HCT116 (cell line): ENCODE measurements at regions not wholly inside any gene's neighbourhood (a gene's known extent, or its start where the extent isn't known, plus 50 kb on each side); places are given as distances from the start of the nearest gene placed in this dataset.

Experiments
- CEBPB ChIP-seq: IDR thresholded peaks from 2 replicates; pipeline ENCODE4 v1.6.1; 2012; ENCODE audit warnings: low read depth
- EGR1 ChIP-seq: IDR thresholded peaks from 2 replicates; pipeline ENCODE4 v1.6.1; 2012; ENCODE audit warnings: low read depth
- EZH2 ChIP-seq: fragments of 200-600 bp; sonication (generic); IDR thresholded peaks from 2 replicates; pipeline ENCODE4 v1.6.1; 2017; ENCODE audit warnings: antibody characterized with exemption, mixed run types
- POLR2A ChIP-seq: IDR thresholded peaks from 2 replicates; pipeline ENCODE4 v1.7.0; 2011; ENCODE audit warnings: borderline replicate concordance; ENCODE audit not compliant: insufficient read depth, insufficient read length; ENCODE audit errors: extremely low read depth
- SP1 ChIP-seq: IDR thresholded peaks from 2 replicates; pipeline ENCODE4 v1.6.1; 2012; ENCODE audit warnings: low read depth
- TF ChIP-seq, protein P1 (sequence below), 3 experiments: fragments of 200-600 bp in 1 of 3; sonication (generic) in 1 of 3; IDR thresholded peaks in 2 of 3; conservative IDR thresholded peaks in 1 of 3; 2 replicates each; pipeline ENCODE4 v1.5.1; 2012 to 2017; ENCODE audit warnings: low read depth in 2 of 3, low read length in 2 of 3, antibody characterized with exemption in 1 of 3, borderline replicate concordance in 1 of 3, control low read depth in 1 of 3, mild to moderate bottlenecking in 1 of 3, mixed read lengths in 1 of 3, mixed run types in 1 of 3, moderate library complexity in 1 of 3; ENCODE audit not compliant: insufficient read depth in 1 of 3
- TF ChIP-seq, protein P2 (sequence below): IDR thresholded peaks from 2 replicates; pipeline ENCODE4 v1.6.1; 2011; ENCODE audit warnings: mild to moderate bottlenecking, low read length, moderate library complexity; ENCODE audit not compliant: insufficient replicate concordance; ENCODE audit errors: extremely low read depth

DNA sequence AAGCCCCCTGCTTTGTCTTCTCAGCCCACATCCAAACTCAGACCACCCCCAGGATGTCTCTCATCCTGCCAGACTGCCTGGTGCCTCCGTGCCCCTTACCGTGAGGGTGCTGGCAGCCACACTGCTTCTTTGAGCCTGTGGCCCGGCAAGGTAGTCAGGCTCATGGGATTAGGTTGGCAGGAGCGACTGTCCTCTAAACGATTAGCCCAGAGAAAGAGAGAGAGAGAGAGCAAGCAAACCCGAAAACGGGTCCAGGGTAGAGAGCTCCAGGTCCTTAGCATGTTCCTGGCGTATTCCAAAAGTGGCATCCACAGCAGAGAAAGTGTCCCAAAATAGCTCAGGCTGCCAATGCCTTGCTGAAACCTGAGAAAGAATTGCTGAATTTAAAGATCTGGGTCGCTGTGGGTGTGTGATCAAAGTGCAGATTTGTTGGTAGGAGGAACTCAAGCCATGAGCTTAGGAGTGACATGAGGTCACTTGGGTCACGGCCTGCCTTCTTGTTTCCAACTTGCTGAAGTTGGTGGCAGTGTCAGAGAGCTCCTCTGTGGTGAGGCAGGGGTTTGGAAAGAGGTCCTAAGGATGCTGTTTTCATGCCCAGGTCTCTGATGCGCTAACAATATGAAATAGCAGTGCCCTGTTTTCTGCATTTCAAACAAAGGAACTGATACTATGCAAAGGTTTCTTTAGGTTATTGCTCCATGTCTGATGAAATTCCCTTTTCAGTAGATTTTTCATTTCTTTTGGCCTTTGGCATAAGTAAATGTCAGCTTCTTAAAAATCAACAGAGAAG lies 81.6 kb downstream of the RTL9 start:
- TF ChIP-seq, protein P1, sequence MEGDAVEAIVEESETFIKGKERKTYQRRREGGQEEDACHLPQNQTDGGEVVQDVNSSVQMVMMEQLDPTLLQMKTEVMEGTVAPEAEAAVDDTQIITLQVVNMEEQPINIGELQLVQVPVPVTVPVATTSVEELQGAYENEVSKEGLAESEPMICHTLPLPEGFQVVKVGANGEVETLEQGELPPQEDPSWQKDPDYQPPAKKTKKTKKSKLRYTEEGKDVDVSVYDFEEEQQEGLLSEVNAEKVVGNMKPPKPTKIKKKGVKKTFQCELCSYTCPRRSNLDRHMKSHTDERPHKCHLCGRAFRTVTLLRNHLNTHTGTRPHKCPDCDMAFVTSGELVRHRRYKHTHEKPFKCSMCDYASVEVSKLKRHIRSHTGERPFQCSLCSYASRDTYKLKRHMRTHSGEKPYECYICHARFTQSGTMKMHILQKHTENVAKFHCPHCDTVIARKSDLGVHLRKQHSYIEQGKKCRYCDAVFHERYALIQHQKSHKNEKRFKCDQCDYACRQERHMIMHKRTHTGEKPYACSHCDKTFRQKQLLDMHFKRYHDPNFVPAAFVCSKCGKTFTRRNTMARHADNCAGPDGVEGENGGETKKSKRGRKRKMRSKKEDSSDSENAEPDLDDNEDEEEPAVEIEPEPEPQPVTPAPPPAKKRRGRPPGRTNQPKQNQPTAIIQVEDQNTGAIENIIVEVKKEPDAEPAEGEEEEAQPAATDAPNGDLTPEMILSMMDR (IDR thresholded peaks at IDR 0.05 in 2 of 3, conservative IDR thresholded peaks at IDR 0.05 in 1 of 3; ENCODE audit: borderline replicate concordance in 1 of 3, insufficient read depth in 1 of 3, low read depth in 2 of 3, low read length in 2 of 3): no peak
- no peak for TF ChIP-seq SP1
- TF ChIP-seq EZH2: no peak
- TF ChIP-seq EGR1: no peak
- TF ChIP-seq POLR2A: no peak
- TF ChIP-seq, protein P2, sequence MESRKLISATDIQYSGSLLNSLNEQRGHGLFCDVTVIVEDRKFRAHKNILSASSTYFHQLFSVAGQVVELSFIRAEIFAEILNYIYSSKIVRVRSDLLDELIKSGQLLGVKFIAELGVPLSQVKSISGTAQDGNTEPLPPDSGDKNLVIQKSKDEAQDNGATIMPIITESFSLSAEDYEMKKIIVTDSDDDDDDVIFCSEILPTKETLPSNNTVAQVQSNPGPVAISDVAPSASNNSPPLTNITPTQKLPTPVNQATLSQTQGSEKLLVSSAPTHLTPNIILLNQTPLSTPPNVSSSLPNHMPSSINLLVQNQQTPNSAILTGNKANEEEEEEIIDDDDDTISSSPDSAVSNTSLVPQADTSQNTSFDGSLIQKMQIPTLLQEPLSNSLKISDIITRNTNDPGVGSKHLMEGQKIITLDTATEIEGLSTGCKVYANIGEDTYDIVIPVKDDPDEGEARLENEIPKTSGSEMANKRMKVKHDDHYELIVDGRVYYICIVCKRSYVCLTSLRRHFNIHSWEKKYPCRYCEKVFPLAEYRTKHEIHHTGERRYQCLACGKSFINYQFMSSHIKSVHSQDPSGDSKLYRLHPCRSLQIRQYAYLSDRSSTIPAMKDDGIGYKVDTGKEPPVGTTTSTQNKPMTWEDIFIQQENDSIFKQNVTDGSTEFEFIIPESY: no peak
- no peak for TF ChIP-seq CEBPB
